HG03439 (cell line): ENCODE measurements at regions not wholly inside any gene's neighbourhood (a gene's known extent, or its start where the extent isn't known, plus 50 kb on each side); places are given as distances from the start of the nearest gene placed in this dataset.
"Not testable (repeated sequence)": the region's sequence is repeated elsewhere in the genome, so short reads cannot be mapped to it uniquely, and the experiment has no call there.

Experiments
- ATAC-seq: cut with Tn5 transposase; IDR thresholded peaks from one replicate; pipeline ENCODE4 v1.9.1; 2021; ENCODE audit warnings: mild to moderate bottlenecking, moderate library complexity; ENCODE audit not compliant: unreplicated experiment

GRCh38 chr9:73969936-73970335 lies 527.2 kb upstream of the RORB start:
- no peak for ATAC-seq

GRCh38 chr9:73976424-73976823 lies 520.7 kb upstream of the RORB start:
- not testable (repeated sequence) for ATAC-seq

- ATAC-seq, result no peak
These were observed 517.3 kb upstream of the RORB start for GRCh38 chr9:73979894-73980264.

DNA sequence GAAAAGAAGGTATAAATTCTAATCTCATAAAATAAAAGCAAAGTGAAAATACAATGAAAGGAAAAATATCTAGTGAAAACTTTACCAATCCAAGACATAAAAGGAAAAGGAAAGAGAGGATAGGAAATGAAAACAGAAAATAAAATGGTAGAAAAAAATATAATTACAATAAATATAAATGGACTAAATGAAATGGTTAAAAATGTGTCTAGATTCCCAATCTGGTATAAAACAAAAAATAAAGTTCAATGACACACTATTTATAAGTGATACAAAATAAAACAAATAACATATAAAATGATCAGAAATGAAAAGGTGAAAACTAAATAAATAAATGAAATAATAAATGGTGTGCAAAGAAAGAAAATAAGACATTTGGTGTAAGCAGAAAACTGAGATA lies 516.4 kb upstream of the RORB start:
- ATAC-seq, result no peak

DNA sequence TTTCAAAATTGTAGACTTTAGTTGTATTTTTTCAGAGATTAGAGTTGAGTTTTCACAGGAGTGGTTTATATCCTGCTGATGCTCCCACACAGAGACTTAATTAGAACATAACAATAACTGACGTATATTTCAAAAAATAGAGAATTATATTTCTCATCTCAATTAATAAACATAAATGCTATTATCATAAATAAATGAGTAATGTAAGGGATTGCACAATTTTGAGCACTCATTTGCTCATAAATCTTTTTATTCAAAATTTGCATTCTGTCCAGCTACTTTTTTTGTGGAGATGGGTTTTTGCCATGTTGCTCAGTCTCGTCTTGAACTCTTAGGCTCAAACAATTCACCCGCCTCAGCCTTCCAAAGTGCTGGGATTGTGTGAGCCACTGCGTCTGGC lies 515.7 kb upstream of the RORB start:
- no peak for ATAC-seq

DNA sequence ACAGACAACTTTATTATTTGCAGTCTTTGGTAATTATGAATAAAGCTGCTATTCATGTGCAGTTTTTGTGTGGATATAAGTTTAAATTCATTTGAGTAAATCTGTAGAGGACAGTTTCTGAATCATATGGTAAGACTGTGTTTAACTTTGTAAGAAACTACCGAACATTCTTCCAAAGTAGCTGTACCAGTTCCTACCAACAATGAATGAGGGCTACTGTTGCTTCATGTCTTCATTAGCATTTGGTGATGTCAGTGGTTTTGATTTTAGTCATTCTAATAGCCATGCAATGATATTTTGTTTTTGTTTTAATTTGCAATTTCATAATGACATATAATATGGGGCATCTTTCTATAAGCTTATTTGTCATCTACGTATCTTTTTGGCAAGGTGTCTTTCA lies 501.3 kb upstream of the RORB start:
- no peak for ATAC-seq

GRCh38 chr9:73996844-73997243 lies 500.3 kb upstream of the RORB start:
- no peak for ATAC-seq

DNA sequence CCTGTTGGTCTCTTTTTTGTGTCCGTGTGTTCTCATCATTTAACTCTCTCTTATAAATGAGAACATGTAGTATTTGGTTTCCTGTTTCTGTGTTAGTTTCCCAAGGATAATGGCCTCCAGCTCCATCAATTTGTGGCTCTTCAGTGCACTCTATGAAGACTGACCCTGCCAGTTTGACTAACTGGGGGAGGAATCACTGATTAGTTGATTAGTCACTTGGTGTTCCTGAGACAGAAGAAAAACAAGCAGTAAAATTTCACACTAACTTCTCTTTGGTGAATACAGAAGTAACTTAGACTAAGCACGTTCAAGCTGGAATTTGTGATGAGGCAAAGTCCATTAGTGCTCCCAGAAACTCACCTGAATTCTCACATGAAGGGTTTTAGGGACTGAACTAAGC lies 495.8 kb upstream of the RORB start:
- ATAC-seq, result no peak

GRCh38 chr9:74006935-74007334 lies 490.2 kb upstream of the RORB start:
- ATAC-seq, result no peak

DNA sequence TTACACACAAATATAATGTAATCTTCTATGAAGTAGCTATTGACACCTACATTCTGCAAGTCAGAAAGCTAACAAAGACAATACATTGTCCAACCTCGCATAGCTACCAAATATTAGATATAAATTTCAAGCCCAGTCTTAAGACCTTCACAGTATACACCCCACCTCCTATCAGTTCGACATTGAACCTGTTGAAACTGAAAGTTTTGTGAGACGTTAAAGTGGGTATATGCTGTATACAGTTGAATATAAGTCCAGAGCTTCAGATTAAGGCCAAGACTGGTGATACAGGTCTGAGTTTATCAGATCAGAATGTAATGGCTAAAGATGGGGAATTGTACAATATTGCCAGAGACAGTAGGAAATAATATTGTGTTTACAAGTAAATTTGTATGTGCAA lies 489.3 kb upstream of the RORB start:
- ATAC-seq, result no peak

GRCh38 chr9:74016004-74016403 lies 481.1 kb upstream of the RORB start:
- ATAC-seq, result no peak

DNA sequence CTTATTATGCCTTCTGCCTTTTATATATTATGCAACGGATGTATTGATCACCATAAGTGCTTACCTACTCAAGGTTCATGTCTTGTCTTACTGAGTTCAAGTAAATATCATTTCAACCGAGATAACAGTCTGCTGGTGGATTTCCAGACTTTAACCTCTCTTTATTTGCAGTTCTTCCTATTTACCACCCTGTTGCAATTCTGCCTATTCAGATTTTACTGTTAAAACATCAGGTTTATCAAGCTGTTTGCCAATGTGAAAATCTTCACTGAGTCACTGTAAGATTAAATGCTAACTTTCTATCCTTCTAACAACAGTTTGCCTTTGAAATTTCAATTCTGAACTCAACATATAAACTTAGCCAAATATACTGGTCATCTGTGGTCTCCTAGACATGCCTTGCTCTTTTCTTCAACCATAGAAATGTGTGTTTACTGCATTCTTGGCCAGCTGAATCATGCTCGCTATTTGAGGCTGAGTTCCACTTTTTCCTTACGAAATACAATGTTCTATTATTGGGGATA lies 471.7 kb upstream of the RORB start:
- no peak for ATAC-seq

GRCh38 chr9:74032421-74032820 lies 464.7 kb upstream of the RORB start:
- ATAC-seq, result no peak

DNA sequence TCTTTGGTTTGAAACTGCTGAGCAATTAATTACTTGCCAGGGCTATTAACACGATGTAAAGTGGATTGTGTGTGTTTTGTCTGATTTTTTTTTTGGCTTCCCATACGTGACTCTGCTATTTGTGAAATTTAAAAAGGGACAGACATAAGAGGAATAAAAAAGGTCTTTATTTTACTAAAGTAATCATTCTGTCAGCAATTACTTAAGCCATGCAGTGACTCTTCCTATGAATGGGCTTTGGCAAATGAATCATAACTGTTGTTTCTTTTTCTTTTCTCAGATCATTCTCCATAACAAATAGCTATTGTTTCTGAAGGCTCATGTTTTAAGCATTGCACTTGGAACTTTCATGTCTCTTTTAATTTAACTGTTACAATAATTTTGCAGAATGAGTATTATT lies 461.3 kb upstream of the RORB start:
- ATAC-seq, result no peak

GRCh38 chr9:74036549-74037231 lies 460.4 kb upstream of the RORB start:
- ATAC-seq, result peak; percentile 59

GRCh38 chr9:74037274-74037673 lies 459.9 kb upstream of the RORB start:
- no peak for ATAC-seq

- ATAC-seq, result no peak
These were observed 455.5 kb upstream of the RORB start for GRCh38 chr9:74041588-74041987.

- ATAC-seq, result no peak
These were observed 452.3 kb upstream of the RORB start for GRCh38 chr9:74044844-74045243.

- no peak for ATAC-seq
These were observed 441.1 kb upstream of the RORB start for GRCh38 chr9:74056023-74056422.

- ATAC-seq, result not testable (repeated sequence)
These were observed 440.1 kb upstream of the RORB start for GRCh38 chr9:74057051-74057450.

DNA sequence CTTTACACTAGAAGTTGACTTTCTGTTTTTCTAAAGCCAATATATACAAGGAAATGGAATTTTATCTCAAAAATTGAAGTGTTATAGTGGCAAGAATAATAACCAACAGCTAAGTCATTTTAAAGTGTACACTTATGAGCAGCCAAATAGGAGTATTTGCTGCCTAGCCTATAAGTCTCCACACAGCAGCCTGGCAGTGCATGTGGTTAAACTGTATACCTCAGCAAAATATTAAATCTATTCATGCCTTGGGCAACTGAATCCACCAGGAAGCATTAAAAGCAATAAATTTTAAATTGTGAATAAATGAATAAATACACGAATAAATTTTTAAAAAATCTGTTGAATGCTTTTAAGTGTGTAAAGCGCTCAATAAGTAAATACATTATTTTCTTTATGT lies 432.4 kb upstream of the RORB start:
- ATAC-seq, result no peak

DNA sequence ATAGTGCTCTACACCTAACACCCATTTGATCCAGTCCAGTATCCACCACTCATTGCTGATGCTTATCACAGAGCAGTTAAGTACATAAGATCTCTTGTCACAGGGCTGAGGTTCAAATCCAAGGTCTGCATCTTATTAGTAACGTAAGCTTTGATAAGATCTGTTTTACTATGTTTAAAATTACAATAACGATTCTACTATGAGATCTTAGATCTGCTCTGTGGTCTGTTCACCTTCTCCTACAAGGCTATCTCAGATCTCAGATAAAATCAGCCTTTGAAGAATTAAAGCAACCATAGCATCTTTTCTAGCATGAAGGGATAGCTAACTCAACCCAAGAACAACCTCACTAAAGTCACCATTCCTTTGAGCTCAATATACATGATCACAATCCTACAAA lies 431.0 kb upstream of the RORB start:
- no peak for ATAC-seq

DNA sequence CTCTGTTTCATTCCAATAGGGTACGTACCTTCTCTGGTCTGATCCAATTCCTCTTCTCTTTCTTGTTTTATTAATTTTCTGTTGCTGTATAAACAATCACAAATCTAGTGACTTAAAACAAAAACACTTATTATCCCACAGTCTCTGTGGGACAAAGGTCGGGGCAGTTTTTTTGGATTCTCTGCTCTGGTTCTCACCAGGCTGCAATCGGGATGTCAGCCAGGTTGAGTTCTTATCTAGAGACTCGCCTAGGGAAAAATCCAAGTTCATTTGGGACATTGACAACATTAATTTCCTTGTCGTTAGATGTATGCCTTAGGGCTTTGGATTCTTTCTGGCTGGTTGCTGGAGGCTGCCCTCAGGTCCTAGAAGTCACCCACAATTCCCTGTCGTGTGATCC lies 430.5 kb upstream of the RORB start:
- ATAC-seq, result no peak
